ENCODE measurements at regions not wholly inside any gene's neighbourhood (a gene's known extent, or its start where the extent isn't known, plus 50 kb on each side); places are given as distances from the start of the nearest gene placed in this dataset.

- in situ Hi-C loops (cut with MboI; ENCODE audit: low pct_ligation_motif_present in 1 of 4, low pct_unique_long_range_greater_than_20kb in 1 of 4, low sequenced_read_pairs in 3 of 4), result no loop called here
- H3K27me3 ChIP-seq, result no peaks in the 10 kb centered on the region
- intact Hi-C loops (cut with DNase I; ENCODE audit: low total_unique reads), result no loop called here
- WGBS, 2 donors (ENCODE audit: low coverage in 1 of 2), result 52% methylated on average over 1 of the region's 1 CpG; no CpG with 5 or more reads in 1 of the 2 donors
- DNase-seq, result peak; percentile 36
- peak overlapping the region; percentile 41 to 76 (median 65) for H3K27ac ChIP-seq
- no peaks in the 10 kb centered on the region for H3K36me3 ChIP-seq
- TF ChIP-seq POLR2AphosphoS5 (IDR thresholded peaks at IDR 0.05) (peak in 1 of 3 donors; percentile 35), EP300 (IDR thresholded peaks at IDR 0.05; ENCODE audit: low read depth) (no peak), CTCF (IDR thresholded peaks at IDR 0.05) (no peak), POLR2A (IDR thresholded peaks at IDR 0.05) (no peak)
- H3K4me1 ChIP-seq, result peaks cover 8 to 46% (median 16%) of the 10 kb centered on the region in 4 donors
- no peak overlapping the region for H3K4me3 ChIP-seq
- H3K9me3 ChIP-seq, result no peaks in the 10 kb centered on the region
Measured at GRCh38 chr5:87099291-87099839, 168.3 kb upstream of the RASA1 start.

GRCh38 chr5:87099968-87100367 lies 167.7 kb upstream of the RASA1 start:
- H3K9me3 ChIP-seq, result no peaks in the 10 kb centered on the region
- intact Hi-C loops (cut with DNase I; ENCODE audit: low total_unique reads), result no loop called here
- H3K36me3 ChIP-seq, result no peaks in the 10 kb centered on the region
- peak overlapping the region; percentile 41 to 76 (median 65) for H3K27ac ChIP-seq
- no peak overlapping the region for H3K4me3 ChIP-seq
- TF ChIP-seq POLR2AphosphoS5 (IDR thresholded peaks at IDR 0.05), result no peak
- H3K4me1 ChIP-seq, result peaks cover 8 to 46% (median 17%) of the 10 kb centered on the region in 4 donors
- H3K27me3 ChIP-seq, result no peaks in the 10 kb centered on the region
- DNase-seq, result no peak
- in situ Hi-C loops (cut with MboI; ENCODE audit: low pct_ligation_motif_present in 1 of 4, low pct_unique_long_range_greater_than_20kb in 1 of 4, low sequenced_read_pairs in 3 of 4), result no loop called here

GRCh38 chr5:87101321-87101720 lies 166.4 kb upstream of the RASA1 start:
- Histone ChIP-seq H3K9me3 (no peaks in the 10 kb centered on the region), H3K27ac (no peak overlapping the region), H3K4me1 (peaks cover 8 to 46% (median 17%) of the 10 kb centered on the region in 4 donors), H3K27me3 (no peaks in the 10 kb centered on the region), H3K36me3 (no peaks in the 10 kb centered on the region), H3K4me3 (no peak overlapping the region)
- intact Hi-C loops (cut with DNase I; ENCODE audit: low total_unique reads) (no loop called here), in situ Hi-C loops (cut with MboI; ENCODE audit: low pct_ligation_motif_present in 1 of 4, low pct_unique_long_range_greater_than_20kb in 1 of 4, low sequenced_read_pairs in 3 of 4) (no loop called here)
- no peak for TF ChIP-seq POLR2AphosphoS5 (IDR thresholded peaks at IDR 0.05)
- TF ChIP-seq EP300 (IDR thresholded peaks at IDR 0.05; ENCODE audit: low read depth), result no peak
- TF ChIP-seq CTCF (IDR thresholded peaks at IDR 0.05), result no peak
- DNase-seq, result no peak
- 32 to 35% methylated on average over 3 of the region's 3 CpGs for WGBS, 2 donors (ENCODE audit: low coverage in 1 of 2)

- intact Hi-C loops (cut with DNase I; ENCODE audit: low total_unique reads), result no loop called here
- Histone ChIP-seq H3K4me3 (no peak overlapping the region), H3K9me3 (no peaks in the 10 kb centered on the region), H3K36me3 (no peaks in the 10 kb centered on the region), H3K27me3 (no peaks in the 10 kb centered on the region), H3K27ac (peak overlapping the region in 3 of 4 donors; percentile 19 to 76 (median 56)), H3K4me1 (peaks cover 8 to 46% (median 17%) of the 10 kb centered on the region in 4 donors)
- WGBS, 2 donors (ENCODE audit: low coverage in 1 of 2), result 57 to 74% methylated on average over 1 of the region's 1 CpG
- TF ChIP-seq EP300 (IDR thresholded peaks at IDR 0.05; ENCODE audit: low read depth), result no peak
- no peak for TF ChIP-seq CTCF (IDR thresholded peaks at IDR 0.05)
- no peak for TF ChIP-seq POLR2A (IDR thresholded peaks at IDR 0.05)
- TF ChIP-seq POLR2AphosphoS5 (IDR thresholded peaks at IDR 0.05), result no peak
- DNase-seq, result peak; percentile 29
- in situ Hi-C loops (cut with MboI; ENCODE audit: low pct_ligation_motif_present in 1 of 4, low pct_unique_long_range_greater_than_20kb in 1 of 4, low sequenced_read_pairs in 3 of 4), result no loop called here
Measured at GRCh38 chr5:87102841-87103240, 164.8 kb upstream of the RASA1 start.
